ENCODE measurements at regions not wholly inside any gene's neighbourhood (a gene's known extent, or its start where the extent isn't known, plus 50 kb on each side); places are given as distances from the start of the nearest gene placed in this dataset.

DNA sequence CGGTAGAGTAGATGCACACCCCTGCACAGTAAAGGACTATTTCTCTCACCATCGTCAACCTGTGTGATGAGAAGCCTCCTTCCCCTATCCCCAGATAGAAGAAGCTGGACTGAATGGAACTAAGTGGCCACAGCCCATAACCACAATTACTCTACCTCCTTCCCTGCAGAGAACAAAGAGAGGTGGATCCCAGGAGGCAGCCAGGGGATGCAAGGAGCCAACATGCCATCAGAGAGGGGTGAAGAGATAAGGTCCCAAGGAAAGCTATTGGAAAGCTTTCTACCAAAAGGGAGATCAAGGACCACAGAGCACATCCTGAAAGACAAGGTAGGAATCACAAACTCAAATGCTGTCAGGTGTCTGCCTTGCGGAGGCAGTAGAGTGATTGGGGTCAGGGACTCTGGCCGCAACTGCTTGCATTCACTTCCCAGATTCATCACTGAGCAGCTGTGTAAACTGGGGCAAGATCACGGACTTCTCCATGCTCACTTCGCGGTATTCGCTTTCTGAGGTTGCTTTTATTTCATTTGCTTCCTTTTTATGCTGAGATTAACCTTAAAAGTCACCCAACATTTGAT is 81.6 kb upstream of the MYO3A start:
- TF ChIP-seq CTCF (IDR thresholded peaks at IDR 0.05; ENCODE audit: insufficient read depth, low read length, poor library complexity, severe bottlenecking), result no peak
- TF ChIP-seq EZH2phosphoT487 (conservative IDR thresholded peaks at IDR 0.05; ENCODE audit: low read length), result no peak

All from SU-DHL-6 (cell line).